ENCODE measurements at regions not wholly inside any gene's neighbourhood (a gene's known extent, or its start where the extent isn't known, plus 50 kb on each side); places are given as distances from the start of the nearest gene placed in this dataset.
"Not testable (repeated sequence)": the region's sequence is repeated elsewhere in the genome, so short reads cannot be mapped to it uniquely, and the experiment has no call there.

GRCh38 chr7:79711660-79712059 is 258.2 kb upstream of the MAGI2 start:
- no peak for DNase-seq

GRCh38 chr7:79709574-79710409 is 256.3 kb upstream of the MAGI2 start:
- DNase-seq: no peak

- no peak for DNase-seq
These were observed 248.6 kb upstream of the MAGI2 start for GRCh38 chr7:79702116-79702515.

GRCh38 chr7:79692015-79692414 is 238.5 kb upstream of the MAGI2 start:
- DNase-seq: no peak

- no peak for DNase-seq
These were observed 237.6 kb upstream of the MAGI2 start for GRCh38 chr7:79691074-79691473.

GRCh38 chr7:79684384-79684783 is 230.9 kb upstream of the MAGI2 start:
- DNase-seq: no peak

GRCh38 chr7:79683916-79684315 is 230.4 kb upstream of the MAGI2 start:
- DNase-seq: no peak

GRCh38 chr7:79683185-79683890 is 229.9 kb upstream of the MAGI2 start:
- no peak for DNase-seq

GRCh38 chr7:79681454-79681853 is 228.0 kb upstream of the MAGI2 start:
- DNase-seq: no peak

GRCh38 chr7:79673969-79674368 is 220.5 kb upstream of the MAGI2 start:
- DNase-seq: no peak

GRCh38 chr7:79673421-79673820 is 220.0 kb upstream of the MAGI2 start:
- no peak for DNase-seq

- DNase-seq: no peak
These were observed 214.8 kb upstream of the MAGI2 start for GRCh38 chr7:79668292-79668691.

- no peak for DNase-seq
These were observed 213.0 kb upstream of the MAGI2 start for GRCh38 chr7:79666472-79666871.

- DNase-seq: no peak
These were observed 211.6 kb upstream of the MAGI2 start for GRCh38 chr7:79664884-79665676.

- no peak for DNase-seq
These were observed 204.8 kb upstream of the MAGI2 start for GRCh38 chr7:79658304-79658703.

- DNase-seq: no peak
These were observed 199.7 kb upstream of the MAGI2 start for GRCh38 chr7:79653136-79653631.

- DNase-seq: no peak
These were observed 199.2 kb upstream of the MAGI2 start for GRCh38 chr7:79652619-79653018.

GRCh38 chr7:79647711-79648110 is 194.2 kb upstream of the MAGI2 start:
- DNase-seq: no peak

GRCh38 chr7:79646278-79646677 is 192.8 kb upstream of the MAGI2 start:
- no peak for DNase-seq

- DNase-seq: no peak
These were observed 183.4 kb upstream of the MAGI2 start for GRCh38 chr7:79636849-79637248.

- not testable (repeated sequence) for DNase-seq
These were observed 172.5 kb upstream of the MAGI2 start for GRCh38 chr7:79625921-79626320.

GRCh38 chr7:79624336-79624735 is 170.9 kb upstream of the MAGI2 start:
- no peak for DNase-seq

GRCh38 chr7:79622781-79623180 is 169.3 kb upstream of the MAGI2 start:
- DNase-seq: no peak
